ENCODE measurements at regions not wholly inside any gene's neighbourhood (a gene's known extent, or its start where the extent isn't known, plus 50 kb on each side); places are given as distances from the start of the nearest gene placed in this dataset.

DNA sequence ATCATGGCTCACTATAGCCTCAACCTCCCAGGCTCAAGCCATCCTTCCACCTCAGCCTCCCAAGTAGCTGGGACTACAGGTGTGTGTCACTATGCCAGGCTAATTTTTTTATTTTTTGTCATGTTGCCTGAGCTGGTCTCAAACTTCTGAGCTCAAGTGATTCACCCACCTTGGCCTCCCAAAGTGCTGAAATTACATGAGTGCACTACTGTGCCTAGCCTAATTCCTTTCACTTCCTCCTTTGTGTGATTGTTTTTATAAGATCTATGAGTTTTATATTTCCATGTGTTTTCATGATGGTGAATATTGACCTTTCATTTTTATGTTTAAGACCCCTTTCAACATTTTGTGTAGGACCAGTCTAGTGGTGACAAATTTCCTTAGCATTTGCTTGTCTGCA, 55.2 kb upstream of the IL12B start:
- in situ Hi-C loops (cut with HindIII; ENCODE audit: low sequenced_read_pairs): no loop called here

DNA sequence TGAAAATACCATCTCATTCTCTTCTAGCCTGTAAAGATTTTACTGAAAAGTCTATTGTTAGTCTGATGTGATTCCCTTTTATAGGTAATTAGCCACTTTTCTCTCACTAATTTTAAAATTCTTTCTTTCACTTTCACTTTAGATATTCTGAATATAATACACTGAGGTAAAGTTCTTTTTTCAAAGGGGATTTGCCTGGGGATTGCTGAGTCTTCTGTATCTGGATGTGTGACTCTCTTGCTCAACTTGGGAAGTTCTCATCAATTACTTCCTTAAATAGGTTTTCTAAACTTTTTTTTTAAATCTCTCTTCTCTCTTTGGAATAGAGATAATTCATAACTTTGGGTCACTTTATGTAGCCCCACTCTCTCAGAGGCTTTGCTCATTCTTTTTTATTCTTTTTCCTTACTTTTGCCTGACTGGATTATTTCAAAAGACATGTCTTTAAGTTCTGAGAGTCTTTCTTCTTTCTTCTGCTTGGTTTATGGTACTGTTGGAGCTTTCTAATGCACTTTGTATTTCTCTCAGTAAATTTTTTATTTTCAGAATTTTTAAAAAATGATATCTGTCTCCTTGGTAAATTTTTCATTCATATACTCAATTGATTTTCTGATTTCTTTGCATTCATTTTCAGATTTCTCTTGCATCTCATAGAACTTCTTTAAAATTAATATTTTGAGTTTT, 55.9 kb upstream of the IL12B start:
- in situ Hi-C loops (cut with HindIII; ENCODE audit: low sequenced_read_pairs): no loop called here

GRCh38 chr5:159392871-159393270, 62.6 kb upstream of the IL12B start:
- in situ Hi-C loops (cut with HindIII; ENCODE audit: low sequenced_read_pairs): no loop called here

GRCh38 chr5:159393854-159394274, 63.6 kb upstream of the IL12B start:
- in situ Hi-C loops (cut with HindIII; ENCODE audit: low sequenced_read_pairs): no loop called here

DNA sequence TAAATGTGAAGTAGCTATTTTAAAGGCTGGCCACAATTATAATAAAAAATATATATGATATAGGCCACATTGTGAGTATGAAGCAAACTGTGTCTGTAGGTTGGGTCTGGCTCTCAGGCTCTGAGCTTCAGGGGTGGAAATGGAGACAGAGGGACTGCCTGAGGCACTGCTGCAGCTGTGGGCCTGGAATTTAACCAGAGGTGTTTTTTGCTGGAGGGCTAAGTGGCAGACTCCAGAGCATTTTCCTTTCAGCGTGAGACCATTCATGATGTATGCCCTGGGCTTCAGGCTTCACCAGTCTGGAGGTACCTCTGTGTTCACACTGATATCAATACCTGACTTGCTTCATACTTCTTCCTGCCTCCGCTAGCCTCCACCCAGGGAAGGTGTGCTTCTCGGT, 64.9 kb upstream of the IL12B start:
- in situ Hi-C loops (cut with HindIII; ENCODE audit: low sequenced_read_pairs): no loop called here

GRCh38 chr5:159398936-159399335, 68.6 kb upstream of the IL12B start:
- in situ Hi-C loops (cut with HindIII; ENCODE audit: low sequenced_read_pairs): no loop called here

DNA sequence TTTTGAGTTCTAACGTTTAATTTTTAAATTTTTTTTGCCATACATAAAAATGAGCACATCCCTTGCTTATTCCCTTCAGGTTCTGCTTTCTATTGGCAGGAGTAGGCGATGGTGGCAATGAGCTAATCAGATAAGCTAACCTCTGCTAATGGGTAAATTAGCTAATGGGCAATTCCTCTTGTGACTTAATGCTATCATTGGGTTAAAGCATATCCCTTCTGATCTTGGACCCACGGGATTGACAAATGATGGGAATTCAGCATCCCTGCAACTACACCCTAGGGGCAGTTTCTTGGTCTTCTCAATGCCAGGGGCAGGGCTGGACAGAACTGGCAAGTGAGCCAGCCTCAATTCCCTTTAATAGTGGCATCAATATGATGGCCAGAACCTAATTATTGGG, 70.2 kb upstream of the IL12B start:
- in situ Hi-C loops (cut with HindIII; ENCODE audit: low sequenced_read_pairs): no loop called here

- in situ Hi-C loops (cut with HindIII; ENCODE audit: low sequenced_read_pairs): no loop called here
Measured at GRCh38 chr5:159402311-159402710, 72.0 kb upstream of the IL12B start.

- in situ Hi-C loops (cut with HindIII; ENCODE audit: low sequenced_read_pairs): no loop called here
Measured at GRCh38 chr5:159402856-159403255, 72.6 kb upstream of the IL12B start.

DNA sequence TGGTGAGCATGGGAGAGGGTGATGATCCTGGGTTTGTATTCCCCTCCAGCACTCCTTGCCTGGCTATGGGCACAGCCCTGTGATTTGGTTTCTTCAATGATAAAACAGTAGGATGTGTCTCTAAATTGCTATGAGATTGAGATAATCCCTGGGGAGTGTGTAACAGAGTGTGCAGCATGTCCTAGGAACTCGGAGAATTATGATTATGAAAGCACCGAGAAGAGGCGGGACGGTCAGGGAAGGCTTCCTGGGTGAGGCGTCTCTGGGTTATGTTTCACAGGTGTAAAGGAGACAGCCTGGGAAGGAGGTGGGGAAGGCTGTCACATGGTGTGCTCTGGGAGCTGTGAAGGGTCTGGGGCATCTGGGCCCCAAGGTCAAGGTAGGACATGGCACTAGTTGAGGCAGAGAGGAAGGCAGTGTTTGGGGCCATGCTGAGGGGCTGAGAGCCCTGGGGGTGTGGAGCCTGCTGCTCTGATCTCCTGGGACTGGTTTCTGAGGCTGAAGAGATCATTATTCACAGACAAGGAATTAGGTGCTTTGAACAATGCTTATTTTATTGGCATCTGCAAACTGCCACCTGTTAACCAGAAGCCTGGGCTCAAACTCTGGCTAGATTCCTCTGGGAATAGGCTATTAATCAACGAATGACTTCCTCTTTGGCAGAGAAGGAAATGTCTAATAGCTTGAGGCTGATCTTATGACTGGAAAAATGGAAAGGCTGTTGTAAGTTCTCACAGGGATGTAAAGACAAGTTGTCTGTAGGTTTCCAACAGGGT, 73.8 kb upstream of the IL12B start:
- in situ Hi-C loops (cut with HindIII; ENCODE audit: low sequenced_read_pairs): no loop called here

DNA sequence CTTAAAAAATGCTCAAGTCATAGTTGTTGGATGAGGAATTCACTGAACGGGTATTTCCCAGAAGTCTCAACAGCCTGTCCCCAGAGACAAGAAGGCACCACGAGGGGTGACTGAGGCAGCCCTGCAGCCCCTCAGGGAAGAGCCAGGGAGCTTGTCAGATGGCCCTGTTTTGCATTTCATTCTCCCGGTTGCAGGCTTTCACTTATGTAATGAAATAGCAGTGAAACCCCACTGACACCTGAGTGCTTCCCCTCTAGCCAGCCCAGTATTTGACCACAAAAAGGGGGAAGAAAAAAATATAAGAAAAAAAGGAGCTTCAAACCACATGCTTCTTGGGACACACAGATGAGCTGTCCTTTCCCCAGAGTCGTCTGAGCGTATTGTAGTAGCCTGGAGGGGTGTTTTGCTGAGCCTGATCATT, 75.3 kb upstream of the IL12B start:
- in situ Hi-C loops (cut with HindIII; ENCODE audit: low sequenced_read_pairs): no loop called here

GRCh38 chr5:159406571-159406970, 76.3 kb upstream of the IL12B start:
- in situ Hi-C loops (cut with HindIII; ENCODE audit: low sequenced_read_pairs): no loop called here

GRCh38 chr5:159409801-159410200, 79.5 kb upstream of the IL12B start:
- in situ Hi-C loops (cut with HindIII; ENCODE audit: low sequenced_read_pairs): no loop called here

GRCh38 chr5:159410480-159410879, 80.2 kb upstream of the IL12B start:
- in situ Hi-C loops (cut with HindIII; ENCODE audit: low sequenced_read_pairs): no loop called here

DNA sequence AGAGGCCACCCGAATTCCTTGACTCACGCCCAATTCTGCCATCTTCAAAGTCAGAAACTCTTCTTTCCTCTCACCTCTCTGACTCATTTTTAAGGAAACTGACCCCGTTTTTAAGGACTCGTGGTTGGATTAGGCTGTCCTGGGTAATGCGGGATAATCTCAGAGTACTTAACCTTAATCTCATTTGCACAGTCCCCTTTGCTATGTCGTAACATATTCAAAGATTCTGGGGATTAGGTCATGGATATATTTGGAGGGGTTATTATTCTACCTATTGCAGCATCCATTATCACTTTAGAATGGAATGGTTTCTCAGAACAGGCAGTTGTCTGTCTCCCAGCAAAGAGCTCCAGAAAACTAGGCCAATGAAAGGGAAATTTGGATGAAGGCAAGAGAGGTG, 80.8 kb upstream of the IL12B start:
- in situ Hi-C loops (cut with HindIII; ENCODE audit: low sequenced_read_pairs): no loop called here

DNA sequence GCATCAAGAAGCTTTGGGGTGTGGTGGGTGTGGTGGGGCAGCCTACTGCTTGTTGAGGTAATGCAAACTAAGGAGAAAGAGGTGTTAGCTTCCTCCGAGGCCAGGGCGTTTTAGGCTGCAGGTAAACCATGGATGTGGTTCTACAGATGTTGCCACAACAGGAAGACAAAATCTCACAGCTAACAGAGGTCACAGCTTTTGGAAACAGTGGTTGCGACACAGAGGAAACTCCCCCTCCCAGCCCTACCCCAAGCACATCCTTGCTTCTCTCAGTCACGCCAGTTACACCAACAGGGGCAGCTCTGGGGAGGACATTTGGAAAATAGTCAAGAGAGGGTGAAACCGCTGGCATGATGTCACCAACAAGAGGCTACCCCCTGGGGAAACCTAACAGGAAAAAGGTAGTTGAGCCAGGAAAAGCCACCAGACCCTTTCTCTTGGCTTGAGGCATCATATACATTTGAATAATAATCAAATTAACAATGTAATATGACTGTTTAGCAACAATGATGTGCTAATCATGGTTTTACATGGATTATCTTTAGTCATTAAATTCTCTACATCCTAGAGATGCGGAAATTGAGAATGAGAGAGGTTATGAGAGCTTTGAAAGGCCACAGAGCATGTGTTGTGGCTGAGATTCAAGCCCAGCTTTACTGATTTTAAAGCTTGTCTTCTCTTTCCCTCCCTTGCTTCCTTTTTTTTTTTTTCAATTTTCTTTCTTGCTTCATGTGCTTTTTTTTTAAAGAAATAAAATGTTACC, 82.2 kb upstream of the IL12B start:
- in situ Hi-C loops (cut with HindIII; ENCODE audit: low sequenced_read_pairs): no loop called here

DNA sequence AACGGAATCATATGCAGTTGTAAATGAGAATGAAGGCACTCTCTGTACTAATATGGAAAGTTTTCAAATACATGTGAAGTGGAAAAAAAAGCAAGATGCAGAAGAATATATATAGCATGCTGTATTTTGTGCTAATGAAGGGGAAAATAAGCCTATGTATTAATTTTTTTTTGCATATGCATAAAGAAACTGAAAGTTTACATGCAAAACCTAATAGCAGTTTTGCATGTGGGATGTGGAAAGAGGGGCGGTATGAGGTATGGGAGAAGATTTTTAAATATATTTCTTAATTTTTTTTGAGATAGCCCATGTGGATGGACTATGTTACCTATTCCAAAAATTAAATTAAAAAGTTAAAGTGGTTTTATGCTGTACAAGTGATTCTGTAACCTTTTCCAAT, 83.7 kb upstream of the IL12B start:
- in situ Hi-C loops (cut with HindIII; ENCODE audit: low sequenced_read_pairs): no loop called here

GRCh38 chr5:159415301-159415937, 85.1 kb upstream of the IL12B start:
- in situ Hi-C loops (cut with HindIII; ENCODE audit: low sequenced_read_pairs): no loop called here

GRCh38 chr5:159416438-159416837, 86.2 kb upstream of the IL12B start:
- in situ Hi-C loops (cut with HindIII; ENCODE audit: low sequenced_read_pairs): no loop called here

DNA sequence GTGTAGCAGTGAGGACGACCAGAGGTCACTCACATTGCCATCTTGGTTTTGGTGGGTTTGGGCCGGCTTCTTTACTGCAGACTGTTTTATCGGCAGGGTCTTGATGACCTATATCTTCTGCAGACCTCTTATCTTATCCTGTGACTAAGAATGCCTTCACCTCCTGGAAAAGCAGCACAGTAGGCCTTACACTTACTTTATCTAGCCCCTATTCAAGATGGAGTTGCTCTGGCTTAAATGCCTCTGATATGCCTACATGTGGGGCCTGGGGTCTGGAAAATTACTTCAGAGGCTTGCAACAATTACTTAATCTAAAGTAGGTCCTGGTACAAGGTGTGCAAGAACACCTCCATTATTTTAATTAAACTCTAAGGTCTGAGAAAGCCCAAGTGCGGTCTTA, 86.9 kb upstream of the IL12B start:
- in situ Hi-C loops (cut with HindIII; ENCODE audit: low sequenced_read_pairs): no loop called here

GRCh38 chr5:159419576-159419975, 89.3 kb upstream of the IL12B start:
- in situ Hi-C loops (cut with HindIII; ENCODE audit: low sequenced_read_pairs): no loop called here
